Prostate gland (tissue), 2 donors: ENCODE measurements at regions not wholly inside any gene's neighbourhood (a gene's known extent, or its start where the extent isn't known, plus 50 kb on each side); places are given as distances from the start of the nearest gene placed in this dataset.

ENCODE experiments used
- DNase-seq: peaks from one replicate; pipeline ENCODE4 v3.0.0-alpha.2; 2019; ENCODE audit warnings: low spot score
- H3K27ac ChIP-seq, 2 donors: fragments of 200-600 bp; sonication (generic); 2 replicates each; pipeline ENCODE4 v1.5.1; 2017 to 2019
- H3K27me3 ChIP-seq: fragments of 200-600 bp; sonication (generic); replicated peaks from 2 replicates; pipeline ENCODE4 v1.5.1; 2019; ENCODE audit not compliant: insufficient read depth
- H3K36me3 ChIP-seq, 2 donors: fragments of 200-600 bp; sonication (generic); 1 replicate in 1 of 2; 2 replicates in 1 of 2; pipeline versions ENCODE4 v1.5.1 to v1.8.1; 2017 to 2019
- H3K4me1 ChIP-seq: fragments of 200-600 bp; sonication (generic); replicated peaks from 2 replicates; pipeline ENCODE4 v1.5.1; 2019
- H3K4me3 ChIP-seq, 2 donors: fragments of 200-600 bp; sonication (generic); 2 replicates each; pipeline ENCODE4 v1.5.1; 2017 to 2019
- H3K9me3 ChIP-seq: fragments of 200-600 bp; sonication (generic); 2 replicates; pipeline ENCODE4 v1.5.1; 2017
- CTCF ChIP-seq, 4 experiments: fragments of 200-600 bp in 2 of 4; fragments of 450-650 bp in 2 of 4; sonication (generic) in 2 of 4; IDR thresholded peaks; 1 replicate in 3 of 4; 2 replicates in 1 of 4; pipeline ENCODE4 v1.5.1; 2016 to 2019; ENCODE audit warnings: antibody characterized with exemption in 4 of 4, mild to moderate bottlenecking in 2 of 4, moderate library complexity in 2 of 4
- POLR2A ChIP-seq: fragments of 450-650 bp; IDR thresholded peaks from one replicate; pipeline ENCODE4 v1.6.1; 2016; ENCODE audit warnings: antibody characterized with exemption, mild to moderate bottlenecking
- POLR2AphosphoS5 ChIP-seq: sonication (generic); formaldehyde crosslinking; IDR thresholded peaks from one replicate; pipeline ENCODE4 v1.6.1; 2017; ENCODE audit warnings: antibody characterized with exemption
- WGBS: methylation state at CpG from one replicate; pipeline ENCODE4 v1.1.5; 2018; 5-methylcytosine and 5-hydroxymethylcytosine counted together
- intact Hi-C: fragments of 100-400 bp; cut with DNase I; formaldehyde crosslinking; loops from one replicate; pipeline ENCODE4 v1.14.2; 2022

- no peak overlapping the region for H3K4me3 ChIP-seq
- no peaks in the 10 kb centered on the region for H3K9me3 ChIP-seq
- H3K36me3 ChIP-seq: no peaks in the 10 kb centered on the region
- peaks cover 2% of the 10 kb centered on the region for H3K27me3 ChIP-seq
- WGBS: 98% methylated on average over 5 of the region's 5 CpGs
- TF ChIP-seq CTCF (IDR thresholded peaks at IDR 0.05) (no peak), POLR2AphosphoS5 (no peak), POLR2A (no peak)
- H3K27ac ChIP-seq: no peak overlapping the region
- intact Hi-C loops: no loop called here
- no peak for DNase-seq
- no peaks in the 10 kb centered on the region for H3K4me1 ChIP-seq
Measured at GRCh38 chr9:38235244-38235643, 157.3 kb upstream of the ALDH1B1 start.

DNA sequence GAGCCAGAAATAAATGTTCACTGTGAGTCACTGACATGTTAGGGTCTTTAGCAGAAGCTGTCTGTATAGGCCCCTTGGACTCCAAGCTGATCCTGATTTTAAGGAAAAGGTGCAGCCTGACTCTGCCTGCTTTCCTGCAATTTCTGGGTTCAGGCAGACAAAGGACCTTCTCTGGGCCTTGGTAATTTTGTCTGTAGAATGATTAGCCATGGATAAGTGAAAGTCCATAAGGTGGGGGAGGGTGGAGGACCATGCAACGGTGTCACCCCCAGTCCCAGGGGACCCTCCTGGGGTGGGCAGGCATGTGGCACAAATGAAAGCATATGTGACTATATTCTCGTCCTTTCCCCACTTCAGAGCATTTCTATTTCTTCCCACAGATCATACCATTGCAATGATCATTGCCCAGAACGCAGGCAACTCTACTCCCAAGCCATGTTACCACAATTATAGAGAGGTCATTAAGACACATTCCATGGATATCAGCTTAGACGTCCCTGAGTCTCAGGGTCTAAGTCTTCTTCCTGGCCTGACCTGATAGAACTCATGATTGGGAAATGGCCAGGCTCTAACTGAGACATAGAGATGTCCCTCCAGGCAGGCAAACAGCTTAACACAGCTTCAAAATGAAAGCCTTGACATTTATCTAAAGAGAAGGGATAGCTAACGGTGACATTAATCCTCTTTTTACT is 157.9 kb upstream of the ALDH1B1 start:
- H3K27ac ChIP-seq: no peak overlapping the region
- H3K4me3 ChIP-seq: no peak overlapping the region
- H3K27me3 ChIP-seq: peaks cover 2% of the 10 kb centered on the region
- no peaks in the 10 kb centered on the region for H3K4me1 ChIP-seq
- H3K9me3 ChIP-seq: no peaks in the 10 kb centered on the region
- WGBS: 83% methylated on average over 5 of the region's 5 CpGs
- DNase-seq: no peak
- H3K36me3 ChIP-seq: no peaks in the 10 kb centered on the region
- intact Hi-C loops: no loop called here
- TF ChIP-seq POLR2A (no peak), CTCF (IDR thresholded peaks at IDR 0.05) (no peak), POLR2AphosphoS5 (no peak)

DNA sequence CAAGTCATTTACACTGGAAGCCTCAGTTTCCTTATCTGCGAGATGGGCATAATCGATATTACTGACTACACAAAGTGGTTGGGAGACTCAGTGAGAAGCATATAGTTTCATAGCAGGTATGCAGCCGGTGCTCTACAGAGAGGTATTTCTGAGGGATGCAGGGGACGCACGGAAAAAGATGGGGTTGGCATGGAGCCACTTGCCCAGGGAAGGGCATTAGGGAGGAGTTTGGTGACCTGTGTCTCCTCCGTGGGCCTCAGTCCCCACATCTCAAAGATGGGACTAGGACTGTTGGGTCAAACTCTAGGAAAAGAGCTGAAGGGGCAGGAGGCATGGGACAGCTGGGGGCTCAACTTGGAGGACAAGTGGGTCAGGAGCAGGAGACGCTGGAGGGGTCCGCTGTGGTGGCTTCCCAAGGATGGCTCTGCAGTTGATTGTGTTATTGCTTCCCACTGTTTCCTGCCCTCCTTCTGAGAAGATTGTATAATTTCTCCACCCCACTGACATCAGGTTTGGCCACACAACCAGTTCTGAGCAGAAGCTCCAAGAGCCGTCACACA is 158.6 kb upstream of the ALDH1B1 start:
- no peaks in the 10 kb centered on the region for H3K9me3 ChIP-seq
- no peaks in the 10 kb centered on the region for H3K4me1 ChIP-seq
- no peaks in the 10 kb centered on the region for H3K36me3 ChIP-seq
- TF ChIP-seq POLR2AphosphoS5 (no peak), POLR2A (no peak), CTCF (IDR thresholded peaks at IDR 0.05) (no peak)
- no peak overlapping the region for H3K4me3 ChIP-seq
- intact Hi-C loops: no loop called here
- WGBS: 94% methylated on average over 9 of the region's 9 CpGs
- H3K27me3 ChIP-seq: peaks cover 2% of the 10 kb centered on the region
- H3K27ac ChIP-seq: no peak overlapping the region
- no peak for DNase-seq

DNA sequence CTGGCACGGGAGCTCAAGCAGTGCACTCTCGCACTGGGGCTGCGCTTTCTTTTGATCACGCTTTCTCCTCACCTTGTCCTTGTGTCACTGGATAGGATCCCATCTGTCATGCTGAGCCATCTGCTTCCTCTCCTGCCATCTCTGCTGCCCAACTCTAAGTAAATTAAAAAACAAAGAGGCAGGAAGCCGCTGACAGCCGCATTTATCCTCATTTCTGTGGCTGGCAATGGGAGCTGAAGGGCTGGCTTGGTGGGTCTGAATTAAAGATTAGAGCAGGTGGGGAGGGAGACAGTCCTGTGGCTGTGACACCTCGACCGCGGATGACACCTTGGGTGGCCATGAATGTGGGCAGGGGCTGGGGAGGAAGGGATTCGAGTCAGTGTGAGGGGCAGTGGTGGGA is 159.2 kb upstream of the ALDH1B1 start:
- 66% methylated on average over 10 of the region's 10 CpGs for WGBS
- H3K36me3 ChIP-seq: no peaks in the 10 kb centered on the region
- H3K9me3 ChIP-seq: no peaks in the 10 kb centered on the region
- no peak for DNase-seq
- H3K27ac ChIP-seq: no peak overlapping the region
- peaks cover 2% of the 10 kb centered on the region for H3K27me3 ChIP-seq
- no peak overlapping the region for H3K4me3 ChIP-seq
- no peaks in the 10 kb centered on the region for H3K4me1 ChIP-seq
- intact Hi-C loops: no loop called here
- TF ChIP-seq POLR2AphosphoS5 (no peak), POLR2A (no peak), CTCF (IDR thresholded peaks at IDR 0.05) (no peak)

- intact Hi-C loops: no loop called here
- no peaks in the 10 kb centered on the region for H3K9me3 ChIP-seq
- no peaks in the 10 kb centered on the region for H3K4me1 ChIP-seq
- no peak for DNase-seq
- H3K36me3 ChIP-seq: no peaks in the 10 kb centered on the region
- H3K27me3 ChIP-seq: peaks cover 2% of the 10 kb centered on the region
- H3K4me3 ChIP-seq: no peak overlapping the region
- 82% methylated on average over 6 of the region's 6 CpGs for WGBS
- no peak overlapping the region for H3K27ac ChIP-seq
- no peak for TF ChIP-seq POLR2AphosphoS5
- no peak for TF ChIP-seq POLR2A
- TF ChIP-seq CTCF (IDR thresholded peaks at IDR 0.05): no peak
Measured at GRCh38 chr9:38232895-38233294, 159.6 kb upstream of the ALDH1B1 start.
